ENCODE measurements at regions not wholly inside any gene's neighbourhood (a gene's known extent, or its start where the extent isn't known, plus 50 kb on each side); places are given as distances from the start of the nearest gene placed in this dataset.

DNA sequence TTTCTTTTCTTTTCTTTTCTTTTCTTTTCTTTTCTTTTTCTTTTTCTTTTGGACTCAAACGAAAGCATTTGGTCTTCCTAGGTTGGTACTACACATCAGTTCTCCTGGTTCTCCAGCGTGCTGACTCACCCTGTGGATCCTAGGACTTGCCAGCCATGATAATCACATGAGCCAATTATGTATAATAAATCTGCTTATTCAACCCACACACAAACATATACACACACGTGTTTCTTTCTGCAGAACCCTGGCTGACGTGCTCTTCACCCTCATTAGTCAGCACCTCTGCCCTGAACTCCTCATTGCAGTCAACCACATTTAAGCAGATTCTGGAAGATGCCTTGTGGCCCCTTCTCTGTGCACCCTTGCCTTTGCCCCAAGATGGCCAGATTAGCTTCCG, 162.4 kb upstream of the MYT1L start:
- TF ChIP-seq, protein P1, sequence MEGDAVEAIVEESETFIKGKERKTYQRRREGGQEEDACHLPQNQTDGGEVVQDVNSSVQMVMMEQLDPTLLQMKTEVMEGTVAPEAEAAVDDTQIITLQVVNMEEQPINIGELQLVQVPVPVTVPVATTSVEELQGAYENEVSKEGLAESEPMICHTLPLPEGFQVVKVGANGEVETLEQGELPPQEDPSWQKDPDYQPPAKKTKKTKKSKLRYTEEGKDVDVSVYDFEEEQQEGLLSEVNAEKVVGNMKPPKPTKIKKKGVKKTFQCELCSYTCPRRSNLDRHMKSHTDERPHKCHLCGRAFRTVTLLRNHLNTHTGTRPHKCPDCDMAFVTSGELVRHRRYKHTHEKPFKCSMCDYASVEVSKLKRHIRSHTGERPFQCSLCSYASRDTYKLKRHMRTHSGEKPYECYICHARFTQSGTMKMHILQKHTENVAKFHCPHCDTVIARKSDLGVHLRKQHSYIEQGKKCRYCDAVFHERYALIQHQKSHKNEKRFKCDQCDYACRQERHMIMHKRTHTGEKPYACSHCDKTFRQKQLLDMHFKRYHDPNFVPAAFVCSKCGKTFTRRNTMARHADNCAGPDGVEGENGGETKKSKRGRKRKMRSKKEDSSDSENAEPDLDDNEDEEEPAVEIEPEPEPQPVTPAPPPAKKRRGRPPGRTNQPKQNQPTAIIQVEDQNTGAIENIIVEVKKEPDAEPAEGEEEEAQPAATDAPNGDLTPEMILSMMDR (IDR thresholded peaks at IDR 0.05 in 4 of 5, conservative IDR thresholded peaks at IDR 0.05 in 1 of 5): no peak
- no peak for TF ChIP-seq POLR2A (IDR thresholded peaks at IDR 0.05)

All from gastrocnemius medialis (tissue), 4 donors.